ENCODE measurements at regions not wholly inside any gene's neighbourhood (a gene's known extent, or its start where the extent isn't known, plus 50 kb on each side); places are given as distances from the start of the nearest gene placed in this dataset.

DNA sequence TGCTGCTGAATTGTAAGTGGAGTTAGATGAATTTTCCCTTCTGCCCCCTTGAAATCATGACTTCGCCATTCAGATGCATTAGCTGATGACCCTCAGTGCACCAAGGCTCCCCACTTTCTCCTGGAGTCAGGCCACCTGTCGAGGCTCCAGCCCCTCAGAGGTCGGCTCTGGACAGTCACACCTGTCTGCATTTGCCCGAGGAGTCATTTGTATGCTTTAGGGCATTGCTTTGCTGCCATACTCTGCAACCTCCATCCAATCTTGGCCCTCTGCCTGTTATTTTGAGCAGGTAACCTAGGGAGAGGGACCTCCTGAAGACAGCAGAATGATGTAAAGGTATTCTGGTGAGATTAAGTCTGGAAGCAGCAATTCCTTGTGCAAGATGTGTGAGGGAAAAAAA is 144.8 kb downstream of the MACROH2A1 start:
- dilution Hi-C loops (cut with MboI; ENCODE audit: extremely low pct_ligation_motif_present, low sequenced_read_pairs), result no loop called here

DNA sequence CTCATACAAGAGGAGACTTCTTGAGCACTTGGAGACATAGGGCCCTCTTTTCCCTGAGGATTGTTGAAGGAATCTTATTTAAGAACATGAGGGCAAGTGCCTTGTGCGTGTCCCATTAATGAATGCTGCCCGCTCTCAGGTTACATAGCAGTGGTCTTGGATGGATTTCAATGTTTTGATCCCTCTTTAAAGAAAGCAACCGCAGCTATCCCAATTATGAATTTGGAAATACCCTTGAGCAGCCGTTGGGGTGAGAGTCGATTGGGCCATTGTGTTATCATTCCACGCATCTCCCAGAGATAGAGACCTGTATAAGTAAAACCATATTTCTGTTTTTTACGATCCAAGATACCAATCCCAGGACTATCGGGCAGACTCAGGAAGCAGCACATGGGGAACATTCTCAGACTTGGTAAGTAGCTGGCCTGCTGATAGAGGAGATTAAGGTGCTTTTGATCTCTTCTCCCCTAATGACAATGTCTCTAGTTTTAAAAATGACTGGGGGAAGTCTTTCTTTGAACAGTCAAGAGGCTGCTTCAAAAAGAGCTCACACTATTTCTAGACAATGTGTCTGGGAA is 145.3 kb downstream of the MACROH2A1 start:
- Histone ChIP-seq H3K9ac (ENCODE audit: control insufficient read depth, extremely low read depth, insufficient read depth, low read length) (no peak overlapping the region), H3K4me1 (ENCODE audit: control insufficient read depth, extremely low read depth, insufficient read depth, low read length) (peaks cover 5% of the 10 kb centered on the region), H3K9me1 (ENCODE audit: control insufficient read depth, extremely low read depth, insufficient read depth, low read length) (no peaks in the 10 kb centered on the region), H3K36me3 (ENCODE audit: control insufficient read depth in 2 of 2, extremely low read depth in 1 of 2, insufficient read depth in 2 of 2, low read length in 2 of 2) (no peaks in the 10 kb centered on the region), H3K4me2 (ENCODE audit: control insufficient read depth, extremely low read depth, insufficient read depth, low read depth, low read length) (no peak overlapping the region), H4K20me1 (ENCODE audit: control insufficient read depth, extremely low read depth, insufficient read depth, low read length) (no peaks in the 10 kb centered on the region), H2AFZ (ENCODE audit: control insufficient read depth, low read length) (no peak overlapping the region), H3K79me2 (ENCODE audit: control insufficient read depth, insufficient read depth, low read length) (no peaks in the 10 kb centered on the region), H3K9me3 (ENCODE audit: control insufficient read depth, low read depth, low read length) (no peaks in the 10 kb centered on the region), H3K27ac (ENCODE audit: control insufficient read depth, insufficient read depth, low read length) (no peak overlapping the region), H3K27me3 (ENCODE audit: control insufficient read depth, extremely low read depth, insufficient read depth, low read length) (no peaks in the 10 kb centered on the region), H3K4me3 (ENCODE audit: control insufficient read depth in 2 of 3, extremely low read depth in 1 of 3, insufficient read depth in 2 of 3, low read depth in 1 of 3, low read length in 3 of 3) (no peak overlapping the region)
- dilution Hi-C loops (cut with MboI; ENCODE audit: extremely low pct_ligation_motif_present, low sequenced_read_pairs), result no loop called here
- no peak for DNase-seq (ENCODE audit: low read depth, low spot score)
- FAIRE-seq, result no peak
- TF ChIP-seq, protein P1, sequence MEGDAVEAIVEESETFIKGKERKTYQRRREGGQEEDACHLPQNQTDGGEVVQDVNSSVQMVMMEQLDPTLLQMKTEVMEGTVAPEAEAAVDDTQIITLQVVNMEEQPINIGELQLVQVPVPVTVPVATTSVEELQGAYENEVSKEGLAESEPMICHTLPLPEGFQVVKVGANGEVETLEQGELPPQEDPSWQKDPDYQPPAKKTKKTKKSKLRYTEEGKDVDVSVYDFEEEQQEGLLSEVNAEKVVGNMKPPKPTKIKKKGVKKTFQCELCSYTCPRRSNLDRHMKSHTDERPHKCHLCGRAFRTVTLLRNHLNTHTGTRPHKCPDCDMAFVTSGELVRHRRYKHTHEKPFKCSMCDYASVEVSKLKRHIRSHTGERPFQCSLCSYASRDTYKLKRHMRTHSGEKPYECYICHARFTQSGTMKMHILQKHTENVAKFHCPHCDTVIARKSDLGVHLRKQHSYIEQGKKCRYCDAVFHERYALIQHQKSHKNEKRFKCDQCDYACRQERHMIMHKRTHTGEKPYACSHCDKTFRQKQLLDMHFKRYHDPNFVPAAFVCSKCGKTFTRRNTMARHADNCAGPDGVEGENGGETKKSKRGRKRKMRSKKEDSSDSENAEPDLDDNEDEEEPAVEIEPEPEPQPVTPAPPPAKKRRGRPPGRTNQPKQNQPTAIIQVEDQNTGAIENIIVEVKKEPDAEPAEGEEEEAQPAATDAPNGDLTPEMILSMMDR (optimal IDR thresholded peaks at IDR 0.05 in 1 of 3, IDR thresholded peaks at IDR 0.05 in 1 of 3, conservative IDR thresholded peaks at IDR 0.05 in 1 of 3; ENCODE audit: extremely low read depth in 1 of 3, insufficient read depth in 2 of 3, low read length in 3 of 3), result no peak
- TF ChIP-seq EZH2 (IDR thresholded peaks at IDR 0.05; ENCODE audit: low read length), result no peak

More for the DNA sequence above, 144.8 kb downstream of the MACROH2A1 start:
- H4K20me1 ChIP-seq (ENCODE audit: control insufficient read depth, extremely low read depth, insufficient read depth, low read length), result no peaks in the 10 kb centered on the region
- H3K79me2 ChIP-seq (ENCODE audit: control insufficient read depth, insufficient read depth, low read length), result no peaks in the 10 kb centered on the region
- H3K4me1 ChIP-seq (ENCODE audit: control insufficient read depth, extremely low read depth, insufficient read depth, low read length), result peaks cover 5% of the 10 kb centered on the region
- no peaks in the 10 kb centered on the region for H3K27me3 ChIP-seq (ENCODE audit: control insufficient read depth, extremely low read depth, insufficient read depth, low read length)
- no peak for DNase-seq (ENCODE audit: low read depth, low spot score)
- H3K4me3 ChIP-seq (ENCODE audit: control insufficient read depth in 2 of 3, extremely low read depth in 1 of 3, insufficient read depth in 2 of 3, low read depth in 1 of 3, low read length in 3 of 3), result no peak overlapping the region
- no peaks in the 10 kb centered on the region for H3K9me3 ChIP-seq (ENCODE audit: control insufficient read depth, low read depth, low read length)
- FAIRE-seq, result no peak
- H3K4me2 ChIP-seq (ENCODE audit: control insufficient read depth, extremely low read depth, insufficient read depth, low read depth, low read length), result no peak overlapping the region
- H3K9ac ChIP-seq (ENCODE audit: control insufficient read depth, extremely low read depth, insufficient read depth, low read length), result no peak overlapping the region
- H3K27ac ChIP-seq (ENCODE audit: control insufficient read depth, insufficient read depth, low read length), result no peak overlapping the region
- TF ChIP-seq, protein P1 (optimal IDR thresholded peaks at IDR 0.05 in 1 of 3, IDR thresholded peaks at IDR 0.05 in 1 of 3, conservative IDR thresholded peaks at IDR 0.05 in 1 of 3; ENCODE audit: extremely low read depth in 1 of 3, insufficient read depth in 2 of 3, low read length in 3 of 3), result no peak
- TF ChIP-seq EZH2 (IDR thresholded peaks at IDR 0.05; ENCODE audit: low read length), result no peak
- no peak overlapping the region for H2AFZ ChIP-seq (ENCODE audit: control insufficient read depth, low read length)
- no peaks in the 10 kb centered on the region for H3K36me3 ChIP-seq (ENCODE audit: control insufficient read depth in 2 of 2, extremely low read depth in 1 of 2, insufficient read depth in 2 of 2, low read length in 2 of 2)
- H3K9me1 ChIP-seq (ENCODE audit: control insufficient read depth, extremely low read depth, insufficient read depth, low read length), result no peaks in the 10 kb centered on the region
